Skin epidermis (tissue), 12 donors: ENCODE measurements at regions not wholly inside any gene's neighbourhood (a gene's known extent, or its start where the extent isn't known, plus 50 kb on each side); places are given as distances from the start of the nearest gene placed in this dataset.
A peak's percentile ranks its signal among the peaks of the same experiment; 100 is the strongest.
"Not testable (repeated sequence)": the region's sequence is repeated elsewhere in the genome, so short reads cannot be mapped to it uniquely, and the experiment has no call there.

Experiments used
- H3K27ac ChIP-seq, 21 experiments: fragments of 200-600 bp; sonication (generic) in 11 of 21; one replicate each; pipeline ENCODE4 v1.5.0; 2020; ENCODE audit warnings: mild to moderate bottlenecking in 3 of 21, inconsistent platforms in 2 of 21, moderate library complexity in 2 of 21
- H3K4me3 ChIP-seq, 7 experiments: fragments of 200-600 bp; sonication (generic) in 2 of 7; one replicate each; pipeline ENCODE4 v1.5.0; 2020; ENCODE audit warnings: inconsistent platforms in 2 of 7, mild to moderate bottlenecking in 2 of 7, moderate library complexity in 1 of 7

DNA sequence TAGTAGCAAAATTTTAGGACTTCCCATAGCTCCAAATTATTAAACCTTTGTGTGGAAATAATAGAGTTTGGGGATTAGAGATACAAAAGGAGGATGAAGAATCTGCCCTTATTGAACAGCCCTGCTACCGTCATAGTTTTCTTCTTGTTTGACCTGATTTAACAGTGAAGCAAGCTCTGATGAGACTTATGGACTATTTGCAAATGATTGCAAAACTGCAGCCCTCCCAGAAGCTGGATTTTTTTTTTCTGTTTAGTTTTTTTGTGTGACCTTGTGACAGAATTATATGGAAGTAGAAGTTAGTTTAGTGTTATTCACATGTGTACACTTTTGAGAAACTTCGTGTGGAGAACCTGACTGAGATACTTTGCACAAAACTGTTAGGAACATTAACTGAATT is 267.8 kb downstream of the KCNRG start:
- no peak overlapping the region for H3K4me3 ChIP-seq
- H3K27ac ChIP-seq, result no peak overlapping the region

DNA sequence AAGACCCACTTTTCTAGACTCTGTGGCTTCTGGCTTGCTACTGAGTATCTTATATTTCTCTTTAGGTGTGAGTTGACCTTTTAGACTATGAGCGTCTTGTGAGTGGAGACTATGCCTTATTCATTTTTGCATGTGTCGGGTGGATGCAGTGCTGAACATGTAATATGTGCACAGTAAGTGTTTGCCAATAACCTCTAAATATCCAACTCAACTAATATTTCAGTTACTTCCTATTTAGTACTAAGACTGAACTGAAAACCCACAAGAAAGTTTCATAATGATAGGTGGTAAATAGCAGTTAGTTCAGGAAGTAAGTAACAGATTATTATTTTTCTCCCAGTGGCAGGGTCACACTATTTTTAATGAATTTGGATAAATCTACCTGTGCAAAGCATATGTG is 269.3 kb downstream of the KCNRG start:
- Histone ChIP-seq H3K27ac (peak overlapping the region in 1 of 21 experiments; percentile 35), H3K4me3 (no peak overlapping the region)

DNA sequence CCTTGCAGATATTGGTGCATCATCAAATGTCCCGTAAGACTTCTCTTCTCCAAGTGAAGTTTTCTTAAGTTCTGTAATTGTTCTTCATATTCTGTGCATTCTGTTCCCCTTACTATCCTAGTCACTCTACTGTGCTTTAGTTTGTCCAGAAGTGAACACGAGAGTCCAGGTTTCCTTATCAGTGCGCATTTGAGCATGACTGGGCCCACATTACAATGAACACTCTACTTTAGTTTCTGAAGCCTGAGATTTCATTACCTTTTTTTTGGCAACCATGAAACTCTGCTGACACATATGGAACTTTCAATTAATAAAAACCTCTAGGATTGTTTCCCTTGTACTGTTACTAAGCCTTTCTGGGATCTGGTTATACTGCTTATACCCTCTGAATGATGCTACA is 270.0 kb downstream of the KCNRG start:
- no peak overlapping the region for H3K27ac ChIP-seq
- H3K4me3 ChIP-seq, result no peak overlapping the region

DNA sequence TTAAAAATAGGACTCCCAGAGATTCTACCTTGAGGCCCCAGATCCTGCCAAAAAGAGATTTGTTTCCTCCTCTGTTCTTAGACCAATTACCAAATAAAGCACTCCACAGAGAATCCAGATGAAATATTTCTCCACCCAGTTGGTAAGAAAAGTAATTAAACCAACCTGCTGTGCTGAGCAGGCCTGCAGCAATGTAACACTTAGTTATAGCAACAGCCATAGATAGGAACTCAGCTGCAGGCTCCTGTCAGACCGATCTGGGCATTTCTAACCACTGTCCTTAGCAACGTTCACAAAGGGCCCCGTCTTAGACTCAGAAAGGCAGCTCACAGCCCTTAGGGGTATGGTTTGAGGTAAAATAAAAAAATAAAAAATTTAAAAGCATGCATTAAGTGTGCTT is 271.1 kb downstream of the KCNRG start:
- H3K4me3 ChIP-seq, result no peak overlapping the region
- H3K27ac ChIP-seq, result no peak overlapping the region

DNA sequence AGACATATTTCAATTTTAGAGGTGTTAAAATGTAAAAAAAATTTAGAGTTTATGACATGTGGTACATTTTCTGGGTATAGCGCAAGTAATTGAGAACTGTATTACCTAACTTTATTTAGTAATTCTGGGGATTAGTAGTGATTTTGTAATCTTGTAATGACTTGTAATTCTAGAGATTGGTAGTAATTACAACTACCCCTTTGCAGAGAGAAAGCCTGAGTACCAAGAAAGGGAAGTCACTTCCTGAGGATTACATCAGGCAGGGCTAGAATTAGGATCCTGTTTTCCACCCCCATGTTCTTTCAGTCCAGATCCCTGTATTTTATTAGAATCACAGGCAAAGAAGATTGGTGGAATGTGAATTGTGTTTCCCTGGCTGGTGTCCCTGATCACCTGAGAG is 274.9 kb downstream of the KCNRG start:
- Histone ChIP-seq H3K27ac (no peak overlapping the region), H3K4me3 (no peak overlapping the region)

DNA sequence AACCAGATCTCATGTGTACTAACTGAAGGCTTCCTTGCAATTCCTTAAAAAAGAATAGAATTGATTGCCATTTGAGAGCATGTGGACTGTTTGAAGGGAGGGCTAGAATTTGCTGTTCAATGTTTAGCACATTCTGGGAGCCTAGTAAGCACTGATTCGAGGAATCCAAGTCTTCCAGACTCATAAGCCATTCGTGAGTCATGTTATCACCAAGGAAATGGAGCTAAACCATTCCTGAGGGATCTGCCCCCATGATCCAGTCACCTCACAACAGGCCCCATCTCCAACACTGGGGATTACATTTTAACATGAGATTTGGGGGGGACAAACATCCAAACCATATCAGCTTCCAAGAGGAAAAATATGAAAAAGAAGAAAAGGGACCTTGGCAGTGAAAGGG is 276.4 kb downstream of the KCNRG start:
- peak overlapping the region in 1 of 21 experiments; percentile 14 for H3K27ac ChIP-seq
- H3K4me3 ChIP-seq, result no peak overlapping the region

DNA sequence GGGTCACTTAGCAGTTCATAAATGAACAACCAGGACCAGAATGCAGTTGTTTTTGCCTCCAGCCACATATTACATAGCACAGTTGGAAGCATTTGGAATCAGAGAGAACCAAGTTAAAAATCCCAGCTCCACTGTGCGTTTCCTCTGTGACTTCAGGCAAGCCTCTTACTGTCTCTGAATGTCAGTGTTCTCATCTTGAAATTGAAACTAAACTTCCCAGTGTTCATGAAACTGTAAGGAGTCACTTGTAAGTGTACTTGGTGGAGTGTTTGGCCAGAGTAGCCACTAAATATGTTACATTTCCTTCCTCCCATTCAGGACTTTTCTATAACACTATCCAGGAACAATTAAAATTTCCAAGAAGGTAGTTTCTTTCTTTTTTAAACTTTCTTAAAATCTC is 276.8 kb downstream of the KCNRG start:
- peak overlapping the region in 1 of 21 experiments; percentile 14 for H3K27ac ChIP-seq
- no peak overlapping the region for H3K4me3 ChIP-seq

DNA sequence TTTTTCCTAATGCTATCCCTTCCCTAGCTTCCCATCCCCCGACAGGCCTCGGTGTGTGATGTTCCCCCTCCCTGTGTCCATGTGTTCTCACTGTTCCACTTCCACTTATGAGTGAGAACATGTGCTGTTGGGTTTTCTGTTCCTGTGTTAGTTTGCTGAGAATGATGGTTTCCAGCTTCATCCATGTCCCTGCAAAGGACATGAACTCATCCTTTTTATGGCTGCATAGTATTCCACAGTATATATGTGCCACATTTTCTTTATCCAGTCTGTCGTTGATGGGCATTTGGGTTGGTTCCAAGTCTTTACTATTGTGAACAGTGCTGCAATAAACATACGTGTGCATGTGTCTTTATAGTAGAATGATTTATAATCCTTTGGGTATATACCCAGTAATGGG is 279.2 kb downstream of the KCNRG start:
- H3K4me3 ChIP-seq, H3K27ac ChIP-seq: not testable (repeated sequence)

DNA sequence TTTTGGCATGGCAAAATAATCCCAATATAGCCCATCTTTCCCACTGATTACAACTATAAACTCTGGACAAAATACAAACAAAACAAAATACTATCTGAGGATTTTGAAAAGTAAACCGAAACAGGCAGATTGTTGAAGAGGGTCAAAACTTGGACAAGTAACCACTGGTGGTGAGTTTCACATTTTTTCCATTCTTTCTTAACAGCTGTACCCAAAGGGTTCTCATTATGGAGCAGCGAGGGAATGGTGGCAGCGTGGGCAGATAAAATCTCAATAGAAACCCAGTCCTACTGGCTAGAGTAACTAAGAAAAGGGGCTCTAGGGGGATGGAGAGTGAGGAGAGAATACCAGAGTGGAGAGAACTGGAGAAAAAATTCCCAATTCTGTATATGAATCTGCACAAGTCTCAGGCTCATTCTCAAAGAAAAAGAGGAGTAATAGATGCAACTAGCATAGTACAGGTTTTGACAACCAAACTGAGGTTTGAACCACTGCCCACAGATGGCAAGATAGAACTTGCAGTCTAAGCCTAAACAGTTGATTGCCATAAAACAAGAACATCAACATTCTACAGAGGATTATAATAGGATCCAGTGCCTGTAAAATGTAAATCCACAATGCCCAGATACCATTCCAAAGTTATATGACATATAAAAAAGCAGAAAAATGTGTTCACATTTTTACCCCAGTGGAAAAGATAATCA is 284.5 kb downstream of the KCNRG start:
- Histone ChIP-seq H3K27ac (no peak overlapping the region), H3K4me3 (no peak overlapping the region)

DNA sequence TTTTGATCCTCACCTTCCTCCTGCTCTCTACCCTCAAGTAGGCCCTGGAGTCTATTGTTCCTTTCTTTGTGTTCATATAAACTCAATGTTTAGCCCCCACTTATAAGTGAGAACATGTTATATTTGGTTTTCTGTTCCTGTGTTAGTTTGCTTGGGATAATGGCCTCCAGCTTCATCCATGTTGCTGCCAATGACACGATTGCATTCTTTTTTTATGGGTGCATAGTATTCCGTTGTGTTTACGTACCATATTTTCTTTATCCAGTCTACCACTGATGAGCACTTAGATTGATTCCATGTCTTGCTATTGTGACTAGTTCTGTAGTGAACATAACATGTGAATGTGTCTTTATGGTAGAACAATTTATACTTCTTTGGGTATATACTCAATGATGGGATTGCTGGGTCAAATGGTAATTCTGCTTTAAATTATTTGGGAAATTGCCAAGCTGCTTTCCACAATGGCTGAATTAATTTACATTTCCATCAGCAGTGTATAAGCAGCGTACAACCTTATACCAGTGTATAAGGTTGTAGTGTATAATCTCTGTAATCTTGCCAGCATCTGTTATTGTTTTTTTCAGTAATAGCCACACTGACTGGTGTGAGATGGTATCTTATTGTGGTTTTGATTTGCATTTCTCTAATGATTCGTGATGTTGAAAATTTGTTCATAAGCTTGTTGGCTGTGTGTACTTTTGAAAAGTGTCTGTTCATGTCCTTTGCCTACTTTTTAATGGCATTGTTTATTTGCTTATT is 288.9 kb downstream of the KCNRG start:
- Histone ChIP-seq H3K4me3 (no peak overlapping the region), H3K27ac (no peak overlapping the region)

DNA sequence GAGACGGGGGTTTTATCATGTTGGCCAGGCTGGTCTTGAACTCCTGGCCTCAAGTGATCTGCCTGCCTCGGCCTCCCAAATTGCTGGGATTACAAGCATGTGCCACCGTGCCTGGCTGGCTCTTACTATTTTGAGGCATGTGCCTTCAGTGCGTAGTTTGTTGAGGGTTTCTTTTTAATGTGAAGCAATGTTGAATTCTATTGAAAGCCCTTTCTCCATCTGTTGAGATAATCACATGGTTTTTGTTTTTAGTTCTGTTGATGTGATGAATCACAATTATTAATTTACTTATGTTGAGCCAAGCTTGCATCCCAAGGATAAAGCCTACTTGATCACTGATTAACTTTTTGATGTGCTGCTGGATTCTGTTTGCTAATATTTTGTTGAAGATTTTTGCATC is 290.9 kb downstream of the KCNRG start:
- H3K27ac ChIP-seq, result no peak overlapping the region
- H3K4me3 ChIP-seq, result no peak overlapping the region

DNA sequence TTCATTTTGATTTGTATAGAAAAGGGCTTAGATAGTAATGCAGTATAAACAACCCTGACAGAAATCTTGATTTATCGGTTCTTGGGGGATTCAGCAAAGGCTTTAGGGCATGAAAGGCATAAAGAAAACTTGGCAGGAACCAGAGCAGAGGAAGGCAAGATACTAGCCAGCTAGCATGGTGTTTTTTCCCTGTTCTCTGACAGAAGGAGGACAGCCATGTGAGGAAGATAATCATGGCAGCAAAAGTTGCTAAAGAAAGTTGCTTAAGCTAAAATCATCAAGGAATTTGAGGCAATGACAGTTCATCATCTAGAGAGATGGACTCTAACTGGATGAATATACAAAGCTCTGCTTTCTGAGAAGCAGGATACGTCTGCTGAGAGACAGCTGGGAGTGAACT is 294.1 kb downstream of the KCNRG start:
- Histone ChIP-seq H3K4me3 (no peak overlapping the region), H3K27ac (no peak overlapping the region)

DNA sequence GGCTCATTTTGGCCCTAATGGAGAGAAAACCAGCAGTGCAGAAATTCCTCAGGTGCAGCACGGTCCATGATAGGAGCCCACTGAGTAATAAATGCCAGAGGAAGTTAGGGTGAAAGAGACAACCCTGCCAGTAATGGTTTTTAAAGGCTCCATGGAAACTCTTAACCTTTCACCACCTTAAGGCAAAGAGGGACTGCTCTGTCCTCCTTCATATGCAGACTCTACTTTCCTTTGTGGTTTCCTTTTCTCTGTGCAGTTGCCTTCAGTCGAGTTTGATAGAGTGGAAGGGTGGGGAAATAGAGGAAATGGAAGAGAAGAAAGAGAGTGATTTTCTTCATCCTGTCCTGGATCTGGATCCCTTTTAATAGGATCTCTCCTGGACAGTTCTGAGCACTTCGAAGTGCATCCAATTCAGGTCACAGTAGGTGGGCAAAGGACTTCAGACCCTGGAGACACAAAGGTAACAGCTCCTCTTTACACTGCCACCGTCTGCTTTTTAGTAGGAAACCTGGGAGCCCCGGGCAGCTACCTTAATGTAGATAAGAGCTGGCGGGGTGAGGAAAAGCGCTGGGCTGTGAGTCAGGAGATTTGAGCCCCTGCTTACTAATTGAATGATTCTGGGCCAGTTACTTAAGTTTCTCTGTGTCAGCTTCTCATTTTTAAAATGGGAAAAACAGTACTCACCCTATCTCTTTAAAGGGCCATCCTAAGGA is 294.8 kb downstream of the KCNRG start:
- no peak overlapping the region for H3K4me3 ChIP-seq
- H3K27ac ChIP-seq, result no peak overlapping the region

DNA sequence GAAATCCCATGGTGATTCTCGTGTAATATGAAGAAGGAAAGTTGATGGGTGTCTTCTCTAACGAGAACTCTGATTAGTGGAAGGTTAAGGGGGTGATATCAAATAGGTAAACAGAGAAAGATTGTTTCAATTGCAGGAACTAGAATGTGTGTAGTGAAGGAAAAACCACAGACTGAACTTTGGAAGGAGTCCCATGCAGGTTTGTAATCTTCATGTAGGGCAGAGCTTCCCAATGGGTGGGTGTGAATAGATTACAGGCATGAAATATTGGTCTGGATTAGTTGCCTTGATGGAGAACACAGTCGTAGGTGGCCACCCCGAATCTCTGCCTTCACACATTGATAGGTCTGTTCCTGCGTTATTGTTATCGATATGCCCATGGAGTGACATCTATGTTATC is 295.5 kb downstream of the KCNRG start:
- Histone ChIP-seq H3K27ac (no peak overlapping the region), H3K4me3 (no peak overlapping the region)

DNA sequence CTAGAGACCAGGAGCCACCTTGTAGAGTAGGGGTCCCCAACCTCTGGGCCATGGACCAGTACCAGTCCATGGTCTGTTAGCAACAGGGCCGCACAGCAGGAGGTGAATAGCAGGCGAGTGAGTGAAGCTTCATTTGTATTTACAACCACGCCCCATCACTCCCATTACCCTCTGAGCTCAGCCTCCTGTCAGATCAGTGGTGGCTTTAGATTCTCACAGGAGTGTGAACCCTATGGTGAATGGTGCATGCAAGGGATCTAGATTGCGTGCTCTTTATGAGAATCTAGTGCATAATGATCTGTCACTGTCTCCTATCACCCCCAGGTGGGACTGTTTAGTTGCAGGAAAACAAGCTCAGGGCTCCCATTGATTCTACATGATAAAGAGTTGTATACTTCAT is 303.6 kb downstream of the KCNRG start:
- peak overlapping the region in 1 of 21 experiments; percentile 71 for H3K27ac ChIP-seq
- H3K4me3 ChIP-seq, result no peak overlapping the region

DNA sequence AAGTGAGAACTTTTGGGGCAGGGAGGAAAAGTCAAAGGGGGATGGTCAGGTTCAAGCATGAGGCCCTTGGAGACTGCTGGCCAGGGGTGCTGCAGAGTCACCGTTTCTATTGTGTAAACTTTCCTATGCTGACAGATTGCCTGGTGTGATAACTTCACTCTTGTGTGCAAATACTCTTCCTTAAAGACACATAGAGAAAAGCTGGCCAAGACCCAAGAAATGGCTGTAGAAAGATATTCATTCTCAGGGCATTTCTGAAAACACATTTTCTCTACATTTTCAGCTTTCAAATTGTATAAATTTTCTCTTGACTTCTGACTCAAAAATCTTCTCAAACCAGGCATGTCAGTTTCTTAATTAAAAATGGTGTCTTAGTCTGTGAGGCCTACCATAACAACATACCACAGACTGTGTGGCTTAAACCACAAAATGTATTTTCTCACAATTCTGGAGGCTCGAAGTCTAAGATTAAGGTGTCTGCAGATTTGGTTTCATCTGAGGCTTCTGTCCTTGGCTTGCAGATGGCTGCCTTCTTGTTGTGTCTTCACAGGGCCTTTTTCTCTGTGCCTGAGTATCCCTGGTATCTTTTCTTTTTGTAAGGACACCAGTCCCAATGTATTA is 304.5 kb downstream of the KCNRG start:
- peak overlapping the region in 4 of 21 experiments; percentile 7 to 71 (median 50) for H3K27ac ChIP-seq
- H3K4me3 ChIP-seq, result no peak overlapping the region

DNA sequence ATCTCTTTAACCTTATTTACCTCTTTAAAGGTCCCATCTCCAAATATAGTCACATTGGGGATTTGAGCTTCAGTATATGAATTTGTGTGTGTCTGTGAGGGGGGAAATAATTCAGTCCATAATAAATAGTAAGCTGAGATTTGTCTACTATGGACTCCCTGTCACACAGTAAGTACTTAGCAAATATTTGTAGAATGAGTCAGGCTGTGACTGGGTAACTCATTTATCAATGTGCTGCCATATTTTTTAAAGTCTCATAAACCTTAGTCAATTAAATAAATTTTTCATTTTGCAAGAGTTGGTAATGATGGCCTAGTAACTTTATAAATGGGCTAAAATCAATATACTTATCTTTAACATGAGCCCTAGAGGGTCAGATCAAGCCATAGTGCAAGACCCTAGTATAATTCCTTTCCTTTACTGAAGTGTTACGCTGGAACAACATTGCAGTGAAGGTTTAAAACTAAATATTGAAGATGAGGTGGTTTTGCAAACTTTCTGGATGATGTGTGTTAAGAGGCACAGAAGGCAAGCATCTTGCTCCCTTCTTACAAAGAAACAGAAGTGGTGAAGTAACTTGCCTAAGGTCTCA is 305.1 kb downstream of the KCNRG start:
- Histone ChIP-seq H3K27ac (peak overlapping the region in 2 of 21 experiments; percentile 47 to 71), H3K4me3 (no peak overlapping the region)

DNA sequence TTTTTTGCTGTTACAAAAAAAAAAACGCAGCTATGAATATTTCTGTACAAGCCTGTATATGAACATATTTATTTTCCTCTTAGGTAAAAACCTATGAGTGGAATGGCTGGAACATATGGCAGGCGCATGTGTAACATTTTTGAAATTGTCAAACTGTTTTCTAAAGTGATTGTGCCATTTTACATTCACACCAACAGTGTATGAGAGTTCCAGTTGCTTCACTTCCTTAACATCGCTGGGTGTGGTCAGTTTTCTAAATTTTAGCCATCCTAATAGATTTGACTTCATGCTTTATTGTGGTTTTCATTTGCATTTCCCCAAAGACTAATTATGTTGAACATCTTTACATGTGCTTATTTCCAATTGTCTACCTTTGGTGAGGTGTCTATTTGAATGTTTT is 306.8 kb downstream of the KCNRG start:
- H3K4me3 ChIP-seq, result no peak overlapping the region
- H3K27ac ChIP-seq, result no peak overlapping the region

DNA sequence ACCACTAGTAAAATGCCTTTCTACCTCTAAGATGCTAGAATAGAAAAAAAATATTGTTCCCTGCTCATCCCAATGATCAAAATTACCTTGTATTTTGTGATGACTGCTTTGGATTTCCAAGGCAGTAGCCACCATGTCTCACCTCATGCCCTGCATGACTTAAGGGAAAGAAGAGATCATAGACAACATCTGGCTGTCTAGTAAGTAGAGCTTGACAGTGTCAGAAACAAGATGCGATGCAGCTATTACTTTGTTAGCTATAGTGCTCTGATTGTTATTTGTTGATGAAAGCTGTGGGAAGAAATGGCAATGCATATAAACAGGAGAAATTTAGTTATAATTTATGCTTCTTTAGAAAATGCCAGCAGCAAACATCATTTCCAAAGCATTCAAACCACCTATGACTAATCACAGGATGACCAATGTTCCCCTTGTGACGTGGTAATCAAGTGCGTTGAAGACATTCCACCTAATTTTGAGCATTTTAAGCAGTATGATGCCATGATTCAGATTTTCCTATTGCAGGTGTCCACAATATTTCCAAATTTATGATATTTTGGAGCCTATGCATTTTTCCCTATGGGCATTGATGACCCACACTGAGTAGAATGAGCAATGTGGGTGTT is 308.3 kb downstream of the KCNRG start:
- Histone ChIP-seq H3K4me3 (no peak overlapping the region), H3K27ac (no peak overlapping the region)

DNA sequence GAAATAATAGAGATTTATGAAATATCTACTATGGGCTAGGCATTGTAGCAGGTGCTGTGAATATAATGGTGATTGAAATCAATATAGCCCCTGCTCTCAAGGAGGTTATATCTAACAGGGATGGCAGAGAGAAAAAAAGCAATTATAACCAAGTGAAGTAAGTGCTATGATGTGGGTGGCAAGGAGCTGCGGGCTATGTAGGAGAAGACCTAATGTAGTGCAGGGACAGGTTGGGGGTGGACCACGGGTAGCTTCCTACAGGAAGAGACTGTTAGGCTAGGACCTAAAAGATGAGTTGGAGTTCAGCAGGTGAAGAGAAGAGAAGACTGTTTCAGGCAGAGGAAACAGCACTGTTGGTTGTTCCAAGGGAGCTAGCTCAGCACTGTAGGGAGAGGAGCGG is 311.0 kb downstream of the KCNRG start:
- no peak overlapping the region for H3K4me3 ChIP-seq
- no peak overlapping the region for H3K27ac ChIP-seq
